ENCODE measurements at regions not wholly inside any gene's neighbourhood (a gene's known extent, or its start where the extent isn't known, plus 50 kb on each side); places are given as distances from the start of the nearest gene placed in this dataset.

- ATAC-seq (no peak), DNase-seq (ENCODE audit: low read depth, low spot score) (no peak)
- H3K4me2 ChIP-seq (ENCODE audit: low read length): no peak overlapping the region
- no TSS peak for BruUV-seq (replicated peaks)
- intact Hi-C loops (cut with micrococcal nuclease): no loop called here
- no peaks in the 10 kb centered on the region for H3K36me3 ChIP-seq (ENCODE audit: control insufficient read depth in 1 of 2, insufficient read depth in 2 of 2, low read length in 2 of 2)
- H3K4me3 ChIP-seq (replicated peaks in 1 of 2; ENCODE audit: low read depth in 1 of 2, low read length in 2 of 2): no peak overlapping the region
- H3K9me2 ChIP-seq (ENCODE audit: insufficient read depth): no peaks in the 10 kb centered on the region
- H3K27ac ChIP-seq (ENCODE audit: low read depth, low read length): no peak overlapping the region
- no peaks in the 10 kb centered on the region for H4K20me1 ChIP-seq (ENCODE audit: insufficient read depth)
- TF ChIP-seq CTCF (IDR thresholded peaks at IDR 0.05 in 2 of 3, conservative IDR thresholded peaks at IDR 0.05 in 1 of 3; ENCODE audit: borderline replicate concordance in 1 of 3, insufficient read depth in 1 of 3, low read depth in 2 of 3, low read length in 2 of 3) (no peak), EZH2 (IDR thresholded peaks at IDR 0.05) (no peak), EGR1 (IDR thresholded peaks at IDR 0.05; ENCODE audit: low read depth) (no peak), FOSL1 (IDR thresholded peaks at IDR 0.05; ENCODE audit: low read depth) (no peak), JUND (IDR thresholded peaks at IDR 0.05) (no peak), YY1 (IDR thresholded peaks at IDR 0.05; ENCODE audit: extremely low read depth, insufficient replicate concordance, low read depth, low read length) (no peak), SIN3A (IDR thresholded peaks at IDR 0.05; ENCODE audit: low read depth) (no peak), ELF1 (IDR thresholded peaks at IDR 0.05; ENCODE audit: borderline replicate concordance, low read depth) (no peak), ZNF274 (IDR thresholded peaks at IDR 0.05; ENCODE audit: low read depth, low read length) (no peak), CEBPB (IDR thresholded peaks at IDR 0.05; ENCODE audit: low read depth) (no peak), SRF (IDR thresholded peaks at IDR 0.05; ENCODE audit: low read depth) (no peak), MAX (IDR thresholded peaks at IDR 0.05) (no peak), SP1 (IDR thresholded peaks at IDR 0.05; ENCODE audit: low read depth) (no peak)
- TF ChIP-seq, protein P1, sequence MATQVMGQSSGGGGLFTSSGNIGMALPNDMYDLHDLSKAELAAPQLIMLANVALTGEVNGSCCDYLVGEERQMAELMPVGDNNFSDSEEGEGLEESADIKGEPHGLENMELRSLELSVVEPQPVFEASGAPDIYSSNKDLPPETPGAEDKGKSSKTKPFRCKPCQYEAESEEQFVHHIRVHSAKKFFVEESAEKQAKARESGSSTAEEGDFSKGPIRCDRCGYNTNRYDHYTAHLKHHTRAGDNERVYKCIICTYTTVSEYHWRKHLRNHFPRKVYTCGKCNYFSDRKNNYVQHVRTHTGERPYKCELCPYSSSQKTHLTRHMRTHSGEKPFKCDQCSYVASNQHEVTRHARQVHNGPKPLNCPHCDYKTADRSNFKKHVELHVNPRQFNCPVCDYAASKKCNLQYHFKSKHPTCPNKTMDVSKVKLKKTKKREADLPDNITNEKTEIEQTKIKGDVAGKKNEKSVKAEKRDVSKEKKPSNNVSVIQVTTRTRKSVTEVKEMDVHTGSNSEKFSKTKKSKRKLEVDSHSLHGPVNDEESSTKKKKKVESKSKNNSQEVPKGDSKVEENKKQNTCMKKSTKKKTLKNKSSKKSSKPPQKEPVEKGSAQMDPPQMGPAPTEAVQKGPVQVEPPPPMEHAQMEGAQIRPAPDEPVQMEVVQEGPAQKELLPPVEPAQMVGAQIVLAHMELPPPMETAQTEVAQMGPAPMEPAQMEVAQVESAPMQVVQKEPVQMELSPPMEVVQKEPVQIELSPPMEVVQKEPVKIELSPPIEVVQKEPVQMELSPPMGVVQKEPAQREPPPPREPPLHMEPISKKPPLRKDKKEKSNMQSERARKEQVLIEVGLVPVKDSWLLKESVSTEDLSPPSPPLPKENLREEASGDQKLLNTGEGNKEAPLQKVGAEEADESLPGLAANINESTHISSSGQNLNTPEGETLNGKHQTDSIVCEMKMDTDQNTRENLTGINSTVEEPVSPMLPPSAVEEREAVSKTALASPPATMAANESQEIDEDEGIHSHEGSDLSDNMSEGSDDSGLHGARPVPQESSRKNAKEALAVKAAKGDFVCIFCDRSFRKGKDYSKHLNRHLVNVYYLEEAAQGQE (IDR thresholded peaks at IDR 0.05; ENCODE audit: low read depth): no peak
- RAD21 ChIA-PET (ENCODE audit: low non-redundant PET in 1 of 2, low total read pairs in 2 of 2, uncharacterized antibody in 2 of 2, unreplicated experiment in 2 of 2): no interaction called here
- no peak overlapping the region for H3K9ac ChIP-seq (ENCODE audit: low read length)
- peaks cover 12% of the 10 kb centered on the region; the same call in 1 of the 2 replicates for H3K27me3 ChIP-seq (ENCODE audit: insufficient read depth, low read length)
- CTCF ChIA-PET: no interaction called here
- H3K79me2 ChIP-seq (ENCODE audit: insufficient read depth, low read length): no peaks in the 10 kb centered on the region
- no peaks in the 10 kb centered on the region for H3K9me3 ChIP-seq (ENCODE audit: control insufficient read depth in 1 of 2, insufficient read depth in 1 of 2, low read depth in 1 of 2, low read length in 2 of 2)
- no peaks in the 10 kb centered on the region for H3K4me1 ChIP-seq (ENCODE audit: control insufficient read depth in 1 of 2, insufficient read depth in 2 of 2, low read length in 2 of 2)
- no peak overlapping the region for H2AFZ ChIP-seq (ENCODE audit: low read depth, low read length, poor library complexity, severe bottlenecking)
- POLR2A ChIA-PET: no interaction called here
Observed at GRCh38 chr2:67881816-67882215, 181.0 kb downstream of the C1D start.

Data from HCT116 (cell line).